Limb (tissue), 2 donors: ENCODE measurements at regions not wholly inside any gene's neighbourhood (a gene's known extent, or its start where the extent isn't known, plus 50 kb on each side); places are given as distances from the start of the nearest gene placed in this dataset.
A peak's percentile ranks its signal among the peaks of the same experiment; 100 is the strongest.

ENCODE experiments used
- DNase-seq, 2 donors: peaks; one replicate each; pipeline ENCODE4 v3.0.0-alpha.2; 2016; ENCODE audit errors: extremely low spot score in 2 of 2

DNA sequence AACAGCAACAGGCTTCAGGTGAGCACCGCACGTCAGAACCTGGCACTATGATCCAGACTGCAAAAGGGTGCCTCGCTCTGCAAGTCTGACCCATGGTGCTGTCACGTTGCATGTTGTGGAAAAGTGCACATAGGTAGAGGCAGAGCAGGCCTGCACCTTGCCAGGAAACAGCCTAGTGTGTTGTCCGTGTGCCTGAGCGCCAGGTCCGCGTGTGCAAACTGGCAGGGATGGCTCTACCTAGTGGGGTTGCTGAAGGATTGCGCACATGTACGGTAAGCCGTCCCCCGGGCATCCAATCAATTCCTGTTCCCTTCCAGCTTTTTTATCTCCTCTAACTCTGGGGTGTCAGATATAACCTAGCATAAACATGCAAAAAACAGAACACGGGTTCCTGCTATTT is 219.5 kb downstream of the NXNL2 start:
- DNase-seq, result no peak

DNA sequence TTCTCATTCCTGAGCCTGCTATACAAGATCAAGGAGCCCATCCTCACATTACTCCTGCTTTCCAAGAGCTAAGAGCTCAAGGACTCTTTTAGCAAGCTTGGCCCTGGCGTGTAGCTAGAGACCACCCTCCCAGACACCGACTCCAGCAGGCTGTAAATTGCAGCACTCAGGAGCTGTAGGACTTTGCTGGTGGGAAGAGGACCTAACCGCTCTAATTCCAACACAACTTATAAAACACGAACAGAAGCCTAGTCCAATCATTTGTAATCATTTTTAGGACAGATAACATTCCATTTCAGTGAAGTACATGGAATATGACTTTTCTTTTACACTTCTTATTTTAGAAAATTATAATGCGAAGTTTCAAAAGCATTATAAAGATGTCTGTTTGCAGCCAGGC is 219.9 kb downstream of the NXNL2 start:
- no peak for DNase-seq

DNA sequence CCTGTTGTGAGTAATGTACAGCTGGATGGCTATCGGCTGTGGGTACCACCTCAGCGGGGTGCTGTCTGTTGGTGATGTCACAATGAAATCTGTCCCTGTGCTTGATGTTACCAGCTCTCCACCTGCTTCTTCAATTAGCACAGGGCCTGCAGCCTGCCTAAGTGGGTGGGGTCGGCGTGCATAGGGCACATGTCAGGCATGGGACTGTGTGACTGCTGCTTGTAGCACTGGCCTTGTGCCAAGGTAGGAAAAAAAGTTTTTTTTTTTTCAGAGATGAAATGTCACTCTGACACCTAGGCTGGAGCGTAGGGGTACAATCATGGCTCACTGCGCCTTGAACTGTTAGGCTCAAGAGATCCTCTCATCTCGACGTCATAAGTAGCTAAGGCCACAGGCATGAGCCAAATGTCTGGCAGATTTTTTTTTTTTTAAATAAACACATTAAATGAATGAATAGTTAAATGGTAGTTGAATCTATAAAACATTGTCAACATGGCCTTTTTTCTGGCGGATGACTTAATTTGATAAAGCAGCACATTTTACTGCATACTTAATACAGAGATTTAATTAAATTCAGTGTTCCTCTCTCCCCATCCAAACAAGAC is 222.5 kb downstream of the NXNL2 start:
- no peak for DNase-seq

DNA sequence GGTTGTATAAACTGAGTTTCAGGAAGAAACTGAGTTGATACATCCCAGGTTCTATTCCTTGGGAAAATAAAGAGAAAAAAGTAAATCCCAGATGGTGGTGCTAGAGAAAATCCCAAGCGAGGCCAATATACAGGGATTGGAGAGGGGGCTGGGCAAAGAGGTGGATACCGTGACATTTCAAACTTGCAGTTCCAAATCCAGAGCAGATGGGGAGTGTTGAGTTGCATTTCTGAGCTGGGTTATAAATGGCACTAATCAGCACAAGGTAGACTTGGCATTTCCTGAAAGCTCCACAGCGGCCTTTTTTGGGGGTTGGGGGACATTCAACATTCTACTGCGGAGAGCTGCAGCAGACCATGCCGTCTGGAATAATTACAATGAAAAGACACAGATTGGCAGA is 224.4 kb downstream of the NXNL2 start:
- no peak for DNase-seq

DNA sequence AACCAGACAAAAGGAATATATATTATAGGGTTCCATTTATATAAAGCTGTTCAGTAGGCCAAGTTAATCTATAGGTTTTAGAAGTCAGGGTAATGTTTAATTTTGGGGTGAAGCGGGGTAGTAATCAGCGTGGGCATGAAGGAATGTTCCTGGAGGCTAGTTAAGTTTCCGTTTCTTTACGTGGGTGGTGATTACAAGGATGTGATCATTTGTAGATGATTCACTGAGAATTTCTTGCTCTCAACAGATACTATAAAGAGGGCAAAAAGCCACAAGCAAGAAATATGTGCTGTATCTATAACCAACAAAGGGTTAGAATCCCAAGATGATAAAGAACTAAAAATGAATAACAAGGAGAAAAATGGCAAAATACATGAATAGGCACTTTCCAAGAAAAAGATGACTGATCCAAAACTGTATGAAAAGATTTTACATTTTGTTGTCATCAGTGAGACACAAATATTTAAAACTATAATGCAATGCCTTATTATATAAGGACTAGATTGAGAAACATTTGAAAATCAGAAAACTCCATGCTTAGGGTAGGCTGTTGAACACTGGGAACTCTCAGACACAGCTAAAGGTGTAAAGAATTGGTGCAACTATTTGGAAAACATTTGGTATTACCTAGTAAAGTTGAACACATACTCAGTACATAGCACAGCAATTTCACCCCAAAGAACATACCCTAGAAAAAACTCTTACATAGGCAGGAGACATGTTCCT is 224.3 kb upstream of the S1PR3 start:
- no peak for DNase-seq

DNA sequence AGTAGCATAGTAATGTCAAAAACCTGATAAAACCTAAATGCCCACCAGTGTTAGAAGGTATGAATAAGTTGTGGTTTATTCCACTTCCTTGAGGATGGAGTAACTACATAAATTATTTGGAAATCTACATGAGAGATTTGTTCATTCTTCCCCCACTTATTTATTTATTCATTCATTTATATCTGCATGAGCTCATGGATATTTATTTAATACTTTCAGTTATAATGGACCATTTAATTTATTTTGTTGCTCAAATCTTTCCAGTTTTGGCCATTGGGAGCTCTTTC is 223.8 kb upstream of the S1PR3 start:
- DNase-seq, result no peak

DNA sequence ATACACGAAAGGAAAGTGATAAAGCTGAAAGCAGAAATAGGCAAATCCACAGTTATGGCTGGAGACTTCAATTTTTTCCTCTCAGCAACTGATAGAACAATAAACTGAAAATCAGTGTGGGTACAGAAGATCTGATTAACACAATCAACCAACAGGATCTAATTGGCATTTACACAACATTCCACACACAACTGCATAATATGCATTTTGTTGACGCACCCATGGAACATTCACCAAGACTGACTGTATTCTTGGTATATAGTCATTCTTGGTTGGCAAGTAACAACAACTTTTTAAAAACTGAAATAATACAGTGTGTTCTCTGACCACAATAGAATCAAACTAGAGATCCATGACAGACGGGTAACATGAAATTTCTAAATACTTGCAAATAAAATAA is 218.7 kb upstream of the S1PR3 start:
- DNase-seq, result no peak

DNA sequence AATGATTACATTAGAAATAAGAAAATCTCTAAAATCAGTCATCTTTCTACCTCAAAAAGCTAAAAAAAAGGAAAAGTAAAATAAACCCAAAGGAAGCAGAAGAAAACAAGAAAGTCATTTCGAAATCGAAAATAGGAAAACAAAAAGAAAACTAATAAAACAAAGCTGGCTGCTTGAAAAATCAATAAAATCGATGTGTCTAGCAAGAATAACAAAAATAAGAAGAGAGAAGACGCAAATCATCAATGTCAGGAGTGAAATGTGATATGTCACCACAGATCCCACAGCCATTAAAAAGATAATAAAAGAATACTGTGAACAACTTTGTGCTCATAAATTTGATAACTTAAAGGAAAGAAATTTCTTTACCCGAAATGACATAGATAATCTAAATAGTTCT is 218.1 kb upstream of the S1PR3 start:
- no peak for DNase-seq

DNA sequence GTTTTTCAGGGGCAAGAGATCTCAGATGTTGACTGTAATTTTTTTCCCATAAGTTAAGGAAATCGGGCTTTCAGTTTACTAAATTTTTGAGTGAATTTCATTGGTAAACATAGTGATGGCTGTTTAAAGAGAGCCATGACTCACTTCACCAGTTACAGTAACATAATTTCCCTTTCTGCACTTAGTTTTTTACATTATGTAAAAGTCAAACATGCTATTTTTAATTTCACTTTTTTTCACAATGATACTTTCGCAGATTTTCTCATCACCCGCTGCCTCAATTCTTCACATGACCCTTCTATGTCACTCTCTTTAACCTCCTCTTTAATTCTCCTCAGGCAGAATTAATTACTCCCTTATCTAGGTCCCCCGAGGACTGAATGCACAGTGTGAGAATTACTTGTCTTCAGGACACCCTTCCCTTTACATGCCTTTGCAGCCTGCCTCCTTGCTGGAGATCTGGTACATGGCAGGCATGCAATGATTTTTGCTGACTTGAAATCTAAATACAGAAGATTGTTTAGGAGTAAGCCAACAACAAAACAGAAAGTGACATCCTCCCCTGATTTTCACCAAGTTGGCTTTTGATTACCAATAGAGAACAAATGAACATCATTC is 217.5 kb upstream of the S1PR3 start:
- no peak for DNase-seq

DNA sequence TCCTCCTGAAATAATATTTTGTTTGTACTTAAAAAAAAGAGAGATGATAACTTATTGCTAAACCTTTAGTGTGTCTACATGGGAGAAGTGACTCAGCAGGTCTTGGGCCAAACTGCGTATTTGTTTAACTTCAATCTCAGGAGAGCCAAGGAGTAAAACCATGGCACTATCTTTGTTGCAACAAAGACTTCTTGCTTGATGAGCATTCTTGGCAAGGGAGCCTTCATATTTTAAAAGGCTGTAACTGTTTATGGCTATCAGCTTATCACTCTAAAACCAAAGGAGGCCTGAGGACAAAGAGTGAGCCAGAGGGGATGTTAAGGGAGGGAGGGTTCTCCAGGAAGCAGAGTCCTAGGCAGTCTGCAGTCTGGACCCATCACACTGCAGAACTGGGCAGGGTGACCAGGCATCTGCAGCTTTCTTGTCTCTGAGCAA is 216.2 kb upstream of the S1PR3 start:
- DNase-seq, result no peak

DNA sequence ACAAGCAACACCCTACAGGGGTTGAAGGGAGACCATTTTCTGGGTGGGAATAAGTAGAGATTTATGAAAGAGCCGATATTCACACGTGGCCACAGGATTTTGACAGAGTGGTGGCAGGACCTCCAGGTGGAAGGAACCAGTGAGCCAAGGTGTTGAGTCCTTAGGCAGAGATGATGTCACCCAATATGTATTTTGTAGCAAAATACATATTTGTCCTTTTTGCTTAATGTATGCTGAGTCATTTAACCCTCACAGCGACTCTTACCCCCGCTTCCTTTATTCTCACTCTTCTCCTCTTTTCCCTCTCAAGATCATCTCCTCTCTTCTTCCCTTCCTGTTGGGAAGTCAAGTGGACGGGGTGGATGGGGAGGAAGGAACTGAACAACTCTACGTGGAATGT is 215.7 kb upstream of the S1PR3 start:
- no peak for DNase-seq

DNA sequence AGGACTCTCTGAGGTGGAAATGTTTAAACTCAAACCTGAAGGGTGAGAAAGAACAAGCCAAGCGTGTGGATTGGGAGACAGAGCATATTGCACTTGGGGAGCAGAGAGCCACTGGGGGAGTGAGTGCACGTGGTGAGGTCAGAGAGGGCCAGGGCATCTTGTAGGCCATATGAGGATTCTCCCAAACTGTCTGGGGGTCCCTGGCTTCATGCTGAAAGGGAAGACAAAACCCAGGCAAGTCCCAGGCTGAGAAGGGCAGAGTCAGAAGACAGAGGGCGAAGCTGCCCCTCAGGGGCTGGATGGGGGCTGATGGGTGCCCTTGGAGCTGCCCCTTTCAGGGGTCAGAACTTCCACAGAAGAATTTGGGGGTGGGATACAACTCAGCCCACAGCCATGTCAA is 215.3 kb upstream of the S1PR3 start:
- DNase-seq, result no peak

DNA sequence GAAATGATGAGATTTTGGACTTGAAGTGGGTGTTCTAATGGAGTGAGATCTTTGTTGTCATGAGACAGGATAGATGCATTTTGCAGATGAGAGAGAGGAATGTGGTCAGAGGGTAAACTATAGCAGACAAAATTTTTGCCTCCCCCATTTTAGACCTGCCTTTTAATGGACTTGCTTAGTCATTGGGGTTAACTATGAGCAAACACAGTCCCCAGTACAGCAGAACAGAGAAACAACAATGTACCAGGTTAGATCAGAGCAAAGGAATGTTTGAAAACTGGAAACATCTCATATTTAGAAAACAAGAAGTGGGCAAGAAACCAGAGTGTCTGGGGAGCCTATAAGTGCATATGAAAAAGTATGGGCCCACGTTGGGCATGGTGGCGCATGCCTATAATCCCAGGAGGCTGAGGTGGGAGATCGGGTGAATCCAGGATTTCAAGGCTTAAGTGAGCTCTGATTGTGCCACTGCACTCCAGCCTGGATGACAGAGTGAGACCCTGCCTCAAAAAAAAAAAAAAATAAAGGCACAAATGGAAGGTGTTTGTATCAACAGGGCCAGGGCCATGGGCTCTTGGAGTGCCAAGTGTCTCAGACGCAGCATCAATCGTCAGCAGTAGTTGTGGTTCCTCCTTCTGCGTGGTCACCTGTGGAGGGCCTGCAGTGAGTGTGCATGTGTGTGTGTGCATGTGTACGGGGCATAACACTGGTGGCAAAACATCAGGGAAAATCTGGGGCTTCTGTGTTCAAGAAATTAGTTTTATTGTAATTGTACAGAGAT is 214.4 kb upstream of the S1PR3 start:
- no peak for DNase-seq

DNA sequence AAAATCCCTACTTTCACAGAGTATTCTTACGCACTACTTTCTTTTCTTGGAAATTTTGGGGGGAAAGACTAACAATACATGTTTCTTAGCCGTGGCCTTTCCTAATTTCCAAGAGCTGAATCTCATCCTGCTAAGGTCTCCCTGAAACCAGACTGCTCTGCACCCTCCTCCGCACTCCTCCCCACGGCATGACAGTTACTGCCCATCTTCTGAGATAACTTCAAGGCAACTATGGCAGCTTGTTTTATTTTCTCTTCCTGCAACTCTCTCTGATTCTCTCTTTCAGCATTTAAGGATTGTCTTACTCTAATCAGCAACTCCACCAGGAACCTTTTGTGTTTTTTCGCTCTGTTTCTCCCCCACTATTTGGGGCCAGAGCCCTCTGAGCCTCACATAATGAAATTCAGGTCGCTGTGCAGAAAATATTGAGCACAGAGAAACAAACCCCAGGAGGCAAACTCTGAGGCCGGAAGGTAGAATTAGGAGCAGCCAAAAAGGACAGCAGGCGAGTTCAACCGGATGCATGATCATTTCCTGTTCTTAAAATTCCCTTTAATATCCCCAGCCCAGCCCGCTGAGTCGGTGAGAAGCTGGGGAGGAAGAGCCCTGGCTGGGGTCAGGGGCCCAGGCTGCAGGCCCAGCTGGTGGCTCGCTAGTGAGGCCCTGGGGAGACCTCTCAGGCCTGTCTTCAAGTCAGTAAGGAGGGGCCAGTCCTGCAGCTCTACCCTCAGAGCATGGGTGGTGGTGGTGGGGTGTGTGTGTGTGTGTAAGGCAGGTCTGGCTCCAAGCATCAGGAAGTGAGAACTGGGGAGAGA is 213.6 kb upstream of the S1PR3 start:
- DNase-seq, result peak in 1 of 2 donors; percentile 53

DNA sequence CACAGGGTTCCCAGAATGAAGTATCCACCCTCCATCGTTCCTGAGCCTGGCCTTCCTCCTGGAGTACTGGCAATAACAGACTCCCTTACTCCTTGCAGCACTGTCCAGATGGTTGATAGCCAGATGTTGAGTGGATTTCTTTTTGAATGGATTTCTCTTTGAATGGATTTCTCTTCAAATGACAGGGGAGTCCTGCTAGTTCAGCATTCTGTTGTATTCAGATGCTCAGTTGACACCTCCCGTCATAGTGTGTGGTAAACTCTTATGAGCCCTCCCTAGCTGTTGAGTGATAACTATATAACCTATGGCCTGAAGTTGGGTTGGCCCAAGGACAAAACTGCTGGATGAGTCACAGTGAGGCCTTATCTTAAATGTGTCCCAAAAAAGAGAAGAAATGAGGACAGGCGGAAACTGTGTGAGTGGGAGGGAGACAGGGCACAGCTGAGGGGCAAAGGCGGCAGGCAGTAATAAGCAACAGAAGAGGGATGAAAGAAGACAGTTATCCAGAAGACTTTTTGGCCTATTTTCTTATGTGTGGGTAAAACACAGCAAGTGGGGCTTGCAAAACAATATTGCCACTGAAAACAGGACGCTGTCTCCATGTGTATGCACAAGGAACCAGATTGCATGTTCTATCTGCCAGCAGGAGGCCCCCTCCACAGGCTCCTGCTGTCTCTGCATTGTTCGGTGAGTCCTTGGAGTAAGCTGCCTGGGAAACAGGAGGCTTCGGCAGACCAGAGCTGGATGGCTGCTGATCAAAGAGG is 209.5 kb upstream of the S1PR3 start:
- no peak for DNase-seq

DNA sequence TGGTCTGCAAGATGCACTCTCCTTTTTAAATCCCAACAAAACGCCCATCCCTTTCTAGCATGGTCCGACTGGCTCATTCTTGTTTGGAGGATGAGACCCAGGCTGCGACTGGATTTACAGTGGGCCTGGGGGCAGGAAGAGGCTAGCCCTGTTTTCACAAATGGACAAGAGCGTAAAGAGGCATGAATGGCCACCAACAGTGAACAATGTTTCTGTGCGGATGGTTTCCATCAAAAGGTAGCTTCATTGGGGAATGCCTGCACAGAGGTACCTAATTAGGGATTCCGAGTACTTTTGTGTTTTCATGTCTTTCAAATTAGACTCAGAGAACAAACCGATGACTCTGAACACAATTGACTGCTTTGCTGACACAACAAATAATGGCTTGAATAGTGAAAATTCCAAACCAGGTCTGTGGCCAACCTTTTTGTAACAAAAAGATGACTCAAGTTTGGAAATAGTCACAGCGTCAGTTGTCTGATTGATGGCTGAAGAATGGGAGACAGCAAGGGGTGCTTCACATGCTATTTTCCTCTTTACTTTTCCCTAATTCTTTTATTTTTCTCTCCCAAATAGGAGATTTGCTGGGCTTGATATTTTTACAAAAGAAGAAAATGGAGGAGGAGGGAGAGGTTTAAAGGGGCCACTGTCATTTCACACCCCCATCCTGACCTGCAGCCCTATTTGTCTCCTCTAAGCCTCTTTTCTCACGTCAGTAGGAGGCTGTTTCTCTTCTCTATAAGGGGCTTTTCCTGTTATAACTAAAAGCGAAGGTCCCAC is 208.1 kb upstream of the S1PR3 start:
- DNase-seq, result no peak

DNA sequence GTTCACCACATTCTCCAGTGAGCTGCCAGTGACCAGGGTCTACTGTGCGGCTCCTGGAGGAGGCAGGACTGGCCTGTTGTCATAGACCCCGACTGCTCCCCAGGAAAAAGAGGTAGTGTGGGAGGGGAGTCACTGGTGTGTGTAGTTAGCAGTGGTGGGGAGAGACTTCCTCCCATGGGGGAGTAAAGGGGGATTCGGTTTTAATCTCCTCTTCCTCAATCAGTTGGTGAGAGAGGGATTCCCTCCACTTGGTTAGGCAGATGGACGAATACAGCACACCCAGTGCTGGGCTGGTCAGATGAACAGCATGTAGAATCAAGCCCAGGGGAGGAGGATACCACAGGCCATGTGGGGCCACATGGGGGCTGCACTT is 207.6 kb upstream of the S1PR3 start:
- no peak for DNase-seq

DNA sequence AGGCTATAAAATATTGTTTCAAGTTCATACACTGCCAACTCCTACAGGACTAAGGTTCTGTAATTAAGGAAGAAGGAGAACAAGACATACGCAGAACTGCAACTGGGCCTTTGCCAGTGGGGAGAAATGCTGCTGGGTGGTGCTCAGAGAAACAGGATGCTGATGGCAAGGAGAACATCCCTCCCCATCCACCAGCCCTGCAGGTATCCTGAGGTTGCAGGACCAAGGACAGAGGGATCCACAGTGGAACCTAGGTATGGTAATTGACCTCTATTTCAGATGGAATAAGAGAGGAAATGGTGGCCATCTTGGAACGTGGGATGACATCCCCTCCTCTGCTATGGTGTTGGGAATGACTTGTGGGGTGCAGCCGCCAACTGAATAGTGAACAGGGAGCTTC is 206.3 kb upstream of the S1PR3 start:
- no peak for DNase-seq

DNA sequence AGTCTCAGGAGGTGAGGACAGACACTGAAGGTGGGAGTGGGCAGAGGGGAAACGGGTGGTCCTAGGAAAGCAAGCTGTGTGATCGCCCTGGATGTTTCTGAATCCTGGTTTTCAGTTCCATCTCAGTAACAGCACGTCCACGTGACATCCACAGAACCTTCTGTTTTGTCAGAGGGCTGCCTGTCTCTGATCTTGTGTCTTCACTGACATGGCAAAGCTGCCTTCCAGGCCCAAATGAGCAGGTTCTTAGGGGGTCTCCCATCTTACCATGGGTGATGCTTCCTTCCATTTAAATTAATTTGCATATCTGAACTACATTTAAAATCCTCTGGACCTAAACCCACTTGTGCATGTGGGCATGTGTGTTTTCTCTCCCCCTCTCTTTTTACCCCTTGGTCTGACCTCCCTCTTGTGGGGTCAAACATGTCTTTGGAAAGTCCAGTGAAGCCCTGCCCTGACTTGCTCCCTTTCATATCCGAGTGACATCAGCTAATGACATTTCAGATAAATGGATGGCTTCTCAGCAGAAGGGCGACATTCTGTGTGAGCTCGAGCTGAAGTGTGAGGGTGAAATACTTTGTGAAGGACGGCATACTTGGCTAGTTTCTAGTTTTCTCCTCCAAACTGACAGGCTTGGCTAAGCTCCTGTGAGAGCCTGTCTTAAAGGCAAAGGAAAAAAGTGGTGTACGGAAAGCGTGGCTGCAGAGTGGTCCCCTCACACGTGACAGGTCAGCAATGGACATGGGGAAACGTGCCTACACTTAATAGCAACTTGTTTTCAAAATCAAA is 204.8 kb upstream of the S1PR3 start:
- peak in 1 of 2 donors; percentile 33 for DNase-seq
